Activated T-cell treated with anti-CD3 and anti-CD28 coated beads, Interleukin-2, amount 50 U/mL, for 4 hours (primary cell): ENCODE measurements at regions not wholly inside any gene's neighbourhood (a gene's known extent, or its start where the extent isn't known, plus 50 kb on each side); places are given as distances from the start of the nearest gene placed in this dataset.

ENCODE experiments used
- ATAC-seq, 2 donors: fragments of 200-7000 bp; cut with Tn5 transposase; one replicate each; pipeline ENCODE4 v1.10.0; 2021
- DNase-seq: peaks from one replicate; pipeline ENCODE4 v3.0.0-alpha.2; 2020
- H3K27me3 Mint-ChIP-seq: one replicate; pipeline ENCODE4 v1.8.0; 2021; ENCODE audit warnings: low read depth, mixed read lengths
- H3K36me3 Mint-ChIP-seq: one replicate; pipeline ENCODE4 v1.8.0; 2022; ENCODE audit warnings: mixed read lengths; ENCODE audit not compliant: insufficient read depth
- H3K4me1 Mint-ChIP-seq: one replicate; pipeline ENCODE4 v1.8.0; 2021; ENCODE audit warnings: low read depth, mixed read lengths
- H3K4me3 Mint-ChIP-seq: one replicate; pipeline ENCODE4 v1.8.0; 2021; ENCODE audit warnings: mild to moderate bottlenecking, moderate library complexity, mixed read lengths
- H3K9me3 Mint-ChIP-seq: one replicate; pipeline ENCODE4 v1.8.0; 2021; ENCODE audit warnings: mixed read lengths

GRCh38 chr10:23715363-23715762 is 276.5 kb downstream of the OTUD1 start:
- ATAC-seq = peak in 1 of 2 donors; percentile 56
- no peak overlapping the region for H3K4me3 Mint-ChIP-seq
- DNase-seq = no peak
- no peaks in the 10 kb centered on the region for H3K9me3 Mint-ChIP-seq
- no peaks in the 10 kb centered on the region for H3K36me3 Mint-ChIP-seq
- peaks cover 20% of the 10 kb centered on the region for H3K27me3 Mint-ChIP-seq
- no peaks in the 10 kb centered on the region for H3K4me1 Mint-ChIP-seq

GRCh38 chr10:23717913-23718312 is 279.0 kb downstream of the OTUD1 start:
- H3K4me3 Mint-ChIP-seq = no peak overlapping the region
- no peaks in the 10 kb centered on the region for H3K36me3 Mint-ChIP-seq
- no peaks in the 10 kb centered on the region for H3K4me1 Mint-ChIP-seq
- H3K27me3 Mint-ChIP-seq = peaks cover 18% of the 10 kb centered on the region
- DNase-seq (no peak), ATAC-seq (no peak)
- no peaks in the 10 kb centered on the region for H3K9me3 Mint-ChIP-seq

- peaks cover 18% of the 10 kb centered on the region for H3K27me3 Mint-ChIP-seq
- H3K36me3 Mint-ChIP-seq = no peaks in the 10 kb centered on the region
- no peak for ATAC-seq
- no peak overlapping the region for H3K4me3 Mint-ChIP-seq
- DNase-seq = no peak
- no peaks in the 10 kb centered on the region for H3K9me3 Mint-ChIP-seq
- H3K4me1 Mint-ChIP-seq = no peaks in the 10 kb centered on the region
These were observed 280.1 kb downstream of the OTUD1 start for GRCh38 chr10:23718946-23719345.

GRCh38 chr10:23723796-23724195 is 284.9 kb downstream of the OTUD1 start:
- no peaks in the 10 kb centered on the region for H3K4me1 Mint-ChIP-seq
- no peak for DNase-seq
- no peaks in the 10 kb centered on the region for H3K9me3 Mint-ChIP-seq
- peak; percentile 18 to 21 for ATAC-seq
- no peaks in the 10 kb centered on the region for H3K27me3 Mint-ChIP-seq
- H3K4me3 Mint-ChIP-seq = no peak overlapping the region
- H3K36me3 Mint-ChIP-seq = no peaks in the 10 kb centered on the region

- Mint-ChIP-seq H3K36me3 (no peaks in the 10 kb centered on the region), H3K4me1 (no peaks in the 10 kb centered on the region), H3K9me3 (no peaks in the 10 kb centered on the region), H3K4me3 (no peak overlapping the region), H3K27me3 (no peaks in the 10 kb centered on the region)
- DNase-seq (no peak), ATAC-seq (no peak)
These were observed 286.7 kb downstream of the OTUD1 start for GRCh38 chr10:23725548-23725947.

- DNase-seq = no peak
- Mint-ChIP-seq H3K4me1 (no peaks in the 10 kb centered on the region), H3K4me3 (no peak overlapping the region), H3K27me3 (peaks cover 17% of the 10 kb centered on the region), H3K36me3 (no peaks in the 10 kb centered on the region), H3K9me3 (no peaks in the 10 kb centered on the region)
- no peak for ATAC-seq
These were observed 303.5 kb downstream of the OTUD1 start for GRCh38 chr10:23742368-23742767.

GRCh38 chr10:23742807-23743206 is 303.9 kb downstream of the OTUD1 start:
- Mint-ChIP-seq H3K36me3 (no peaks in the 10 kb centered on the region), H3K4me3 (no peak overlapping the region), H3K27me3 (peaks cover 15% of the 10 kb centered on the region), H3K9me3 (no peaks in the 10 kb centered on the region), H3K4me1 (no peaks in the 10 kb centered on the region)
- ATAC-seq = no peak
- no peak for DNase-seq

GRCh38 chr10:23754179-23754578 is 315.3 kb downstream of the OTUD1 start:
- Mint-ChIP-seq H3K4me3 (no peak overlapping the region), H3K27me3 (no peaks in the 10 kb centered on the region), H3K36me3 (no peaks in the 10 kb centered on the region), H3K4me1 (no peaks in the 10 kb centered on the region), H3K9me3 (no peaks in the 10 kb centered on the region)
- no peak for DNase-seq
- no peak for ATAC-seq

GRCh38 chr10:23754941-23755340 is 316.1 kb downstream of the OTUD1 start:
- H3K4me3 Mint-ChIP-seq = no peak overlapping the region
- H3K9me3 Mint-ChIP-seq = no peaks in the 10 kb centered on the region
- ATAC-seq (no peak), DNase-seq (no peak)
- H3K4me1 Mint-ChIP-seq = no peaks in the 10 kb centered on the region
- H3K36me3 Mint-ChIP-seq = no peaks in the 10 kb centered on the region
- no peaks in the 10 kb centered on the region for H3K27me3 Mint-ChIP-seq

GRCh38 chr10:23755556-23755955 is 316.7 kb downstream of the OTUD1 start:
- Mint-ChIP-seq H3K4me3 (no peak overlapping the region), H3K9me3 (no peaks in the 10 kb centered on the region), H3K27me3 (no peaks in the 10 kb centered on the region), H3K4me1 (no peaks in the 10 kb centered on the region), H3K36me3 (no peaks in the 10 kb centered on the region)
- no peak for ATAC-seq
- DNase-seq = no peak

- Mint-ChIP-seq H3K4me1 (no peaks in the 10 kb centered on the region), H3K4me3 (no peak overlapping the region), H3K9me3 (peaks cover 7% of the 10 kb centered on the region), H3K36me3 (no peaks in the 10 kb centered on the region), H3K27me3 (no peaks in the 10 kb centered on the region)
- ATAC-seq (no peak), DNase-seq (no peak)
These were observed 329.4 kb downstream of the OTUD1 start for GRCh38 chr10:23768281-23768680.

- H3K36me3 Mint-ChIP-seq = no peaks in the 10 kb centered on the region
- DNase-seq = no peak
- no peak overlapping the region for H3K4me3 Mint-ChIP-seq
- ATAC-seq = no peak
- no peaks in the 10 kb centered on the region for H3K27me3 Mint-ChIP-seq
- H3K9me3 Mint-ChIP-seq = no peaks in the 10 kb centered on the region
- H3K4me1 Mint-ChIP-seq = no peaks in the 10 kb centered on the region
These were observed 338.3 kb downstream of the OTUD1 start for GRCh38 chr10:23777153-23777552.

- H3K9me3 Mint-ChIP-seq = no peaks in the 10 kb centered on the region
- no peaks in the 10 kb centered on the region for H3K4me1 Mint-ChIP-seq
- ATAC-seq (no peak), DNase-seq (no peak)
- no peak overlapping the region for H3K4me3 Mint-ChIP-seq
- H3K36me3 Mint-ChIP-seq = no peaks in the 10 kb centered on the region
- H3K27me3 Mint-ChIP-seq = no peaks in the 10 kb centered on the region
These were observed 340.4 kb downstream of the OTUD1 start for GRCh38 chr10:23779301-23779700.

- ATAC-seq = no peak
- H3K36me3 Mint-ChIP-seq = no peaks in the 10 kb centered on the region
- H3K4me1 Mint-ChIP-seq = no peaks in the 10 kb centered on the region
- DNase-seq = no peak
- no peak overlapping the region for H3K4me3 Mint-ChIP-seq
- no peaks in the 10 kb centered on the region for H3K9me3 Mint-ChIP-seq
- no peaks in the 10 kb centered on the region for H3K27me3 Mint-ChIP-seq
These were observed 341.5 kb downstream of the OTUD1 start for GRCh38 chr10:23780331-23780730.

- H3K4me1 Mint-ChIP-seq = no peaks in the 10 kb centered on the region
These were observed 347.7 kb downstream of the OTUD1 start for GRCh38 chr10:23786594-23786993.

GRCh38 chr10:23793577-23793976 is 354.7 kb downstream of the OTUD1 start:
- H3K36me3 Mint-ChIP-seq = no peaks in the 10 kb centered on the region
- ATAC-seq (no peak), DNase-seq (no peak)
- no peaks in the 10 kb centered on the region for H3K4me1 Mint-ChIP-seq
- no peak overlapping the region for H3K4me3 Mint-ChIP-seq
- no peaks in the 10 kb centered on the region for H3K9me3 Mint-ChIP-seq
- no peaks in the 10 kb centered on the region for H3K27me3 Mint-ChIP-seq

More at GRCh38 chr10:23786594-23786993, 347.7 kb downstream of the OTUD1 start:
- no peaks in the 10 kb centered on the region for H3K36me3 Mint-ChIP-seq
- ATAC-seq = no peak
- no peaks in the 10 kb centered on the region for H3K27me3 Mint-ChIP-seq
- no peaks in the 10 kb centered on the region for H3K9me3 Mint-ChIP-seq
- no peak for DNase-seq
- H3K4me3 Mint-ChIP-seq = no peak overlapping the region
